Activated T-helper 2 cell treated with anti-CD3 and anti-CD28 coated beads, Interferon-gamma antibody, Interleukin-2, Interleukin-4, amounts not matched to agents 10 μg/mL and 5 μg/mL and 100 μg/mL, durations not matched to agents 14 hours and 24 hours and 36 hours (primary cell): ENCODE measurements at regions not wholly inside any gene's neighbourhood (a gene's known extent, or its start where the extent isn't known, plus 50 kb on each side); places are given as distances from the start of the nearest gene placed in this dataset.

Source experiments
- DNase-seq: peaks from one replicate; pipeline ENCODE4 v3.0.0; 2021; ENCODE audit warnings: low spot score
- H3K27ac Mint-ChIP-seq: one replicate; pipeline ENCODE4 v1.8.0; 2021; ENCODE audit warnings: mixed read lengths
- H3K27me3 Mint-ChIP-seq: one replicate; pipeline ENCODE4 v1.8.0; 2021; ENCODE audit warnings: low read depth, mixed read lengths
- H3K36me3 Mint-ChIP-seq: one replicate; pipeline ENCODE4 v1.8.0; 2021; ENCODE audit warnings: low read depth, mixed read lengths
- H3K4me1 Mint-ChIP-seq: one replicate; pipeline ENCODE4 v1.8.0; 2021; ENCODE audit warnings: low read depth, mixed read lengths
- H3K4me3 Mint-ChIP-seq: one replicate; pipeline ENCODE4 v1.8.0; 2021; ENCODE audit warnings: low read depth, mild to moderate bottlenecking, moderate library complexity, mixed read lengths
- H3K9me3 Mint-ChIP-seq: one replicate; pipeline ENCODE4 v1.8.0; 2021; ENCODE audit warnings: mixed read lengths
- intact Hi-C: fragments of 100-400 bp; cut with micrococcal nuclease; formaldehyde crosslinking; loops from one replicate; pipeline ENCODE4 v1.15.1; 2023

GRCh38 chr2:221097949-221098348 lies 474.2 kb downstream of the EPHA4 start:
- H3K27ac Mint-ChIP-seq: no peak overlapping the region
- intact Hi-C loops: no loop called here
- no peaks in the 10 kb centered on the region for H3K36me3 Mint-ChIP-seq
- peaks cover under 1% of the 10 kb centered on the region for H3K4me1 Mint-ChIP-seq
- H3K27me3 Mint-ChIP-seq: no peaks in the 10 kb centered on the region
- no peak for DNase-seq
- no peaks in the 10 kb centered on the region for H3K9me3 Mint-ChIP-seq
- no peak overlapping the region for H3K4me3 Mint-ChIP-seq

- intact Hi-C loops: no loop called here
- Mint-ChIP-seq H3K36me3 (no peaks in the 10 kb centered on the region), H3K27me3 (no peaks in the 10 kb centered on the region), H3K4me3 (no peak overlapping the region), H3K9me3 (no peaks in the 10 kb centered on the region), H3K4me1 (peaks cover 6% of the 10 kb centered on the region), H3K27ac (no peak overlapping the region)
- DNase-seq: no peak
Measured at GRCh38 chr2:221100467-221101089, 471.5 kb downstream of the EPHA4 start.

GRCh38 chr2:221102896-221103688 lies 469.0 kb downstream of the EPHA4 start:
- intact Hi-C loops: no loop called here
- no peak for DNase-seq
- no peaks in the 10 kb centered on the region for H3K9me3 Mint-ChIP-seq
- H3K4me1 Mint-ChIP-seq: peaks cover 6% of the 10 kb centered on the region
- H3K36me3 Mint-ChIP-seq: no peaks in the 10 kb centered on the region
- no peak overlapping the region for H3K4me3 Mint-ChIP-seq
- no peaks in the 10 kb centered on the region for H3K27me3 Mint-ChIP-seq
- H3K27ac Mint-ChIP-seq: no peak overlapping the region

- no peak for DNase-seq
Measured at GRCh38 chr2:221103930-221104329, 468.2 kb downstream of the EPHA4 start.

GRCh38 chr2:221104361-221104811 lies 467.7 kb downstream of the EPHA4 start:
- no peak overlapping the region for H3K27ac Mint-ChIP-seq

More at GRCh38 chr2:221103930-221104329, 468.2 kb downstream of the EPHA4 start:
- Mint-ChIP-seq H3K27ac (no peak overlapping the region), H3K4me3 (no peak overlapping the region), H3K36me3 (no peaks in the 10 kb centered on the region), H3K4me1 (peaks cover 6% of the 10 kb centered on the region), H3K27me3 (no peaks in the 10 kb centered on the region), H3K9me3 (no peaks in the 10 kb centered on the region)
- intact Hi-C loops: no loop called here

GRCh38 chr2:221106241-221106640 lies 465.9 kb downstream of the EPHA4 start:
- Mint-ChIP-seq H3K27ac (no peak overlapping the region), H3K4me1 (peaks cover 6% of the 10 kb centered on the region), H3K4me3 (no peak overlapping the region), H3K27me3 (no peaks in the 10 kb centered on the region), H3K9me3 (no peaks in the 10 kb centered on the region), H3K36me3 (no peaks in the 10 kb centered on the region)
- no peak for DNase-seq
- intact Hi-C loops: no loop called here

More at GRCh38 chr2:221104361-221104811, 467.7 kb downstream of the EPHA4 start:
- Mint-ChIP-seq H3K9me3 (no peaks in the 10 kb centered on the region), H3K27me3 (no peaks in the 10 kb centered on the region), H3K4me3 (no peak overlapping the region), H3K36me3 (no peaks in the 10 kb centered on the region), H3K4me1 (peaks cover 6% of the 10 kb centered on the region)
- no peak for DNase-seq
- intact Hi-C loops: no loop called here

GRCh38 chr2:221107424-221107823 lies 464.7 kb downstream of the EPHA4 start:
- Mint-ChIP-seq H3K4me3 (no peak overlapping the region), H3K27me3 (no peaks in the 10 kb centered on the region), H3K27ac (no peak overlapping the region), H3K36me3 (no peaks in the 10 kb centered on the region), H3K4me1 (peaks cover 6% of the 10 kb centered on the region), H3K9me3 (no peaks in the 10 kb centered on the region)
- no peak for DNase-seq
- intact Hi-C loops: no loop called here

GRCh38 chr2:221109552-221109951 lies 462.6 kb downstream of the EPHA4 start:
- no peaks in the 10 kb centered on the region for H3K9me3 Mint-ChIP-seq
- intact Hi-C loops: no loop called here
- H3K36me3 Mint-ChIP-seq: no peaks in the 10 kb centered on the region
- no peak overlapping the region for H3K27ac Mint-ChIP-seq
- no peak overlapping the region for H3K4me3 Mint-ChIP-seq
- H3K4me1 Mint-ChIP-seq: no peaks in the 10 kb centered on the region
- no peak for DNase-seq
- no peaks in the 10 kb centered on the region for H3K27me3 Mint-ChIP-seq

- no peaks in the 10 kb centered on the region for H3K4me1 Mint-ChIP-seq
- H3K4me3 Mint-ChIP-seq: no peak overlapping the region
- H3K36me3 Mint-ChIP-seq: no peaks in the 10 kb centered on the region
- intact Hi-C loops: no loop called here
- H3K27me3 Mint-ChIP-seq: no peaks in the 10 kb centered on the region
- no peak for DNase-seq
- no peaks in the 10 kb centered on the region for H3K9me3 Mint-ChIP-seq
- H3K27ac Mint-ChIP-seq: no peak overlapping the region
Measured at GRCh38 chr2:221111739-221112138, 460.4 kb downstream of the EPHA4 start.

GRCh38 chr2:221112744-221113143 lies 459.4 kb downstream of the EPHA4 start:
- no peak overlapping the region for H3K27ac Mint-ChIP-seq
- H3K9me3 Mint-ChIP-seq: no peaks in the 10 kb centered on the region
- no peaks in the 10 kb centered on the region for H3K4me1 Mint-ChIP-seq
- no peak overlapping the region for H3K4me3 Mint-ChIP-seq
- intact Hi-C loops: no loop called here
- no peaks in the 10 kb centered on the region for H3K36me3 Mint-ChIP-seq
- no peaks in the 10 kb centered on the region for H3K27me3 Mint-ChIP-seq
- DNase-seq: no peak

GRCh38 chr2:221115944-221116343 lies 456.2 kb downstream of the EPHA4 start:
- Mint-ChIP-seq H3K9me3 (no peaks in the 10 kb centered on the region), H3K4me1 (no peaks in the 10 kb centered on the region), H3K4me3 (no peak overlapping the region), H3K27ac (no peak overlapping the region), H3K36me3 (no peaks in the 10 kb centered on the region), H3K27me3 (no peaks in the 10 kb centered on the region)
- intact Hi-C loops: no loop called here
- DNase-seq: no peak

GRCh38 chr2:221120643-221121042 lies 451.5 kb downstream of the EPHA4 start:
- no peaks in the 10 kb centered on the region for H3K36me3 Mint-ChIP-seq
- intact Hi-C loops: no loop called here
- DNase-seq: no peak
- no peaks in the 10 kb centered on the region for H3K27me3 Mint-ChIP-seq
- H3K4me3 Mint-ChIP-seq: no peak overlapping the region
- H3K27ac Mint-ChIP-seq: no peak overlapping the region
- H3K4me1 Mint-ChIP-seq: no peaks in the 10 kb centered on the region
- H3K9me3 Mint-ChIP-seq: no peaks in the 10 kb centered on the region

GRCh38 chr2:221123396-221123795 lies 448.7 kb downstream of the EPHA4 start:
- Mint-ChIP-seq H3K36me3 (no peaks in the 10 kb centered on the region), H3K4me3 (no peak overlapping the region), H3K27ac (no peak overlapping the region), H3K27me3 (no peaks in the 10 kb centered on the region), H3K9me3 (peaks cover 7% of the 10 kb centered on the region), H3K4me1 (no peaks in the 10 kb centered on the region)
- intact Hi-C loops: no loop called here
- no peak for DNase-seq
